DND-41 (cell line): ENCODE measurements at regions not wholly inside any gene's neighbourhood (a gene's known extent, or its start where the extent isn't known, plus 50 kb on each side); places are given as distances from the start of the nearest gene placed in this dataset.

ENCODE experiments used
- EZH2 ChIP-seq: IDR thresholded peaks from 3 replicates; pipeline ENCODE4 v1.6.1; 2012; ENCODE audit warnings: borderline replicate concordance, low read depth, mild to moderate bottlenecking, moderate library complexity, low read length, inconsistent platforms; ENCODE audit not compliant: severe bottlenecking
- TF ChIP-seq, protein P1 (sequence below): IDR thresholded peaks from 2 replicates; pipeline ENCODE4 v1.5.1; 2012; ENCODE audit warnings: borderline replicate concordance, low read length, moderate library complexity, mild to moderate bottlenecking; ENCODE audit not compliant: poor library complexity, severe bottlenecking; ENCODE audit errors: extremely low read depth

DNA sequence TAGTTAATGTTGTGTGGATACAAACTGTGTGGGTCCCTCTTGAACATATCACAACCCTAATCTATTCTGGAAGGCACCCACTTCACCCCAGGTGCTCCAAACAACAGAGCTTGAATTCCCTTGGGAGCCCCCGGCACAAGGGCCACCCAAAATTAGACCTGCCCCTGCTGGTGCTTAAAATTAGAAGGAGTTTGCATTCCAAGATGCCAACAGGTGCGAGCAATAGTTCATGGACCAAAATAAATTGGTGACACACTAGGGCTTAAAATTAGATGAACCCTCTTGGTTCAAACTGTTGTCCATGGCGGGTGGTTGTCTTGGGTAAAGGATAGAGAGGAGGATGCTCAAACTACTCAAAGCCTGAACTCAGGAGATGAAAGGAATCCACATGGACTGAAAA lies 291.5 kb downstream of the MN1 start:
- TF ChIP-seq EZH2, result no peak
- TF ChIP-seq, protein P1, sequence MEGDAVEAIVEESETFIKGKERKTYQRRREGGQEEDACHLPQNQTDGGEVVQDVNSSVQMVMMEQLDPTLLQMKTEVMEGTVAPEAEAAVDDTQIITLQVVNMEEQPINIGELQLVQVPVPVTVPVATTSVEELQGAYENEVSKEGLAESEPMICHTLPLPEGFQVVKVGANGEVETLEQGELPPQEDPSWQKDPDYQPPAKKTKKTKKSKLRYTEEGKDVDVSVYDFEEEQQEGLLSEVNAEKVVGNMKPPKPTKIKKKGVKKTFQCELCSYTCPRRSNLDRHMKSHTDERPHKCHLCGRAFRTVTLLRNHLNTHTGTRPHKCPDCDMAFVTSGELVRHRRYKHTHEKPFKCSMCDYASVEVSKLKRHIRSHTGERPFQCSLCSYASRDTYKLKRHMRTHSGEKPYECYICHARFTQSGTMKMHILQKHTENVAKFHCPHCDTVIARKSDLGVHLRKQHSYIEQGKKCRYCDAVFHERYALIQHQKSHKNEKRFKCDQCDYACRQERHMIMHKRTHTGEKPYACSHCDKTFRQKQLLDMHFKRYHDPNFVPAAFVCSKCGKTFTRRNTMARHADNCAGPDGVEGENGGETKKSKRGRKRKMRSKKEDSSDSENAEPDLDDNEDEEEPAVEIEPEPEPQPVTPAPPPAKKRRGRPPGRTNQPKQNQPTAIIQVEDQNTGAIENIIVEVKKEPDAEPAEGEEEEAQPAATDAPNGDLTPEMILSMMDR, result no peak
